PC-9 (cell line): ENCODE measurements at regions not wholly inside any gene's neighbourhood (a gene's known extent, or its start where the extent isn't known, plus 50 kb on each side); places are given as distances from the start of the nearest gene placed in this dataset.

ENCODE experiments used
- BruUV-seq: library from RNA; stranded (reverse); fragments of 400-500 nt; replicated peaks from 2 replicates; lab custom pipeline; 2021; lab: Mats Ljungman, UMichigan
- CTCF ChIA-PET: fragments of 300-600 bp; sonication (Branson Sonifier 250); formaldehyde crosslinking; loops from one replicate; lab custom pipeline; 2022; ENCODE audit warnings: antibody characterized with exemption; lab: Charles Lee
- POLR2A ChIA-PET: fragments of 300-600 bp; sonication (Branson Sonifier 250); formaldehyde crosslinking; loops from one replicate; lab custom pipeline; 2022; ENCODE audit warnings: antibody characterized with exemption; ENCODE audit not compliant: unreplicated experiment; lab: Charles Lee
- DNase-seq, 2 experiments: peaks; one replicate each; pipeline versions ENCODE4 v3.0.0 to v3.0.0-alpha.2; 2015 to 2022; ENCODE audit warnings: mixed read lengths in 1 of 2
- H2AFZ ChIP-seq: fragments of 200-600 bp; sonication (generic); 2 replicates; pipeline ENCODE4 v1.8.1; 2017; ENCODE audit warnings: antibody characterized with exemption
- H3F3A ChIP-seq: fragments of 200-600 bp; sonication (generic); 2 replicates; pipeline ENCODE4 v1.8.1; 2017; ENCODE audit warnings: antibody characterized with exemption, mild to moderate bottlenecking, low read depth; ENCODE audit not compliant: insufficient read depth
- H3K27ac ChIP-seq: fragments of 200-600 bp; sonication (generic); 2 replicates; pipeline ENCODE4 v1.6.1; 2016; ENCODE audit warnings: mixed run types
- H3K27me3 ChIP-seq: fragments of 200-600 bp; sonication (generic); 2 replicates; pipeline ENCODE4 v1.6.1; 2016; ENCODE audit warnings: low read depth, mixed run types; ENCODE audit not compliant: insufficient read depth
- H3K36me3 ChIP-seq: fragments of 200-600 bp; sonication (generic); 2 replicates; pipeline ENCODE4 v1.6.1; 2016; ENCODE audit warnings: low read depth, mixed run types
- H3K4me1 ChIP-seq: fragments of 200-600 bp; sonication (generic); replicated peaks from 2 replicates; pipeline ENCODE4 v1.6.1; 2016; ENCODE audit warnings: mixed run types; ENCODE audit not compliant: insufficient read depth
- H3K4me2 ChIP-seq: fragments of 200-600 bp; sonication (generic); 2 replicates; pipeline ENCODE4 v1.6.1; 2017; ENCODE audit warnings: mixed run types
- H3K4me3 ChIP-seq: fragments of 200-600 bp; sonication (generic); 2 replicates; pipeline ENCODE4 v1.6.1; 2016; ENCODE audit warnings: mixed run types
- H3K79me2 ChIP-seq: fragments of 200-600 bp; sonication (generic); 2 replicates; pipeline ENCODE4 v1.6.1; 2017; ENCODE audit warnings: low read depth, mixed run types
- H3K9me2 ChIP-seq: fragments of 200-600 bp; sonication (generic); 2 replicates; pipeline ENCODE4 v1.8.1; 2017; ENCODE audit warnings: mild to moderate bottlenecking; ENCODE audit not compliant: insufficient read depth
- H3K9me3 ChIP-seq: fragments of 200-600 bp; sonication (generic); 2 replicates; pipeline ENCODE4 v1.8.1; 2016; ENCODE audit warnings: low read depth; ENCODE audit not compliant: insufficient read depth
- H4K20me1 ChIP-seq: fragments of 200-600 bp; sonication (generic); 2 replicates; pipeline ENCODE4 v1.8.1; 2017; ENCODE audit not compliant: insufficient read depth
- EZH2 ChIP-seq: fragments of 200-600 bp; sonication (generic); IDR thresholded peaks from 2 replicates; pipeline ENCODE4 v1.8.0; 2017; ENCODE audit warnings: antibody characterized with exemption, low read depth
- intact Hi-C: fragments of 100-400 bp; cut with micrococcal nuclease; formaldehyde crosslinking; loops from one replicate; pipeline ENCODE4 v1.10.0; 2022; ENCODE audit not compliant: unreplicated experiment
- TF ChIP-seq, protein P1 (sequence below): fragments of 200-600 bp; sonication (generic); conservative IDR thresholded peaks from 2 replicates; pipeline ENCODE4 v1.6.1; 2017; ENCODE audit warnings: mixed run types, antibody characterized with exemption, mild to moderate bottlenecking, moderate library complexity

DNA sequence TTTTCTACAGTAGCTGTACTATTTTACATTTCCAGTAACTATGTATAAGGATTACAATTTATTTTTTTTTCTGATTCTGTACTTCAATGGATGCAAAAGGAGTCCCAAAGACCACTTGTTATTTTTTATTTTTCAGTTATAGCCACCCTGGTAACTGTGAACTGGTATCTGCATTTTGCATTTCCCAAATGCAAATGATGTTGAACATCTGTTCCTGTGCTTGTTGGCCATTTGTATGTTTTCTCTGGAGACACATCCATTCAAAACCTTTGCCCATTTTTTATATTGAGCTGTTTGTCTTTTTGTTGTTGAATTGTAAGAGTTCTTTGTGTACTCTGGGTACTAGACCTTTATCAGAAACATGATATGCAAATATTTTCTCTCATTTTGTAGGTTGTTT lies 485.6 kb downstream of the LRIG3 start:
- ChIA-PET CTCF (no interaction called here), POLR2A (no interaction called here)
- BruUV-seq = no TSS peak
- Histone ChIP-seq H3K79me2 (no peaks in the 10 kb centered on the region), H2AFZ (no peak overlapping the region), H3K9me3 (peaks cover 17% of the 10 kb centered on the region; the same call in 1 of the 2 replicates), H3F3A (no peaks in the 10 kb centered on the region), H3K4me2 (peak overlapping the region; percentile 45; the same call in 1 of the 2 replicates), H4K20me1 (no peaks in the 10 kb centered on the region), H3K27ac (peak overlapping the region; percentile 17; the same call in 1 of the 2 replicates), H3K27me3 (no peaks in the 10 kb centered on the region), H3K4me3 (no peak overlapping the region), H3K36me3 (no peaks in the 10 kb centered on the region), H3K9me2 (no peaks in the 10 kb centered on the region), H3K4me1 (peaks cover 16% of the 10 kb centered on the region)
- no peak for DNase-seq
- TF ChIP-seq, protein P1, sequence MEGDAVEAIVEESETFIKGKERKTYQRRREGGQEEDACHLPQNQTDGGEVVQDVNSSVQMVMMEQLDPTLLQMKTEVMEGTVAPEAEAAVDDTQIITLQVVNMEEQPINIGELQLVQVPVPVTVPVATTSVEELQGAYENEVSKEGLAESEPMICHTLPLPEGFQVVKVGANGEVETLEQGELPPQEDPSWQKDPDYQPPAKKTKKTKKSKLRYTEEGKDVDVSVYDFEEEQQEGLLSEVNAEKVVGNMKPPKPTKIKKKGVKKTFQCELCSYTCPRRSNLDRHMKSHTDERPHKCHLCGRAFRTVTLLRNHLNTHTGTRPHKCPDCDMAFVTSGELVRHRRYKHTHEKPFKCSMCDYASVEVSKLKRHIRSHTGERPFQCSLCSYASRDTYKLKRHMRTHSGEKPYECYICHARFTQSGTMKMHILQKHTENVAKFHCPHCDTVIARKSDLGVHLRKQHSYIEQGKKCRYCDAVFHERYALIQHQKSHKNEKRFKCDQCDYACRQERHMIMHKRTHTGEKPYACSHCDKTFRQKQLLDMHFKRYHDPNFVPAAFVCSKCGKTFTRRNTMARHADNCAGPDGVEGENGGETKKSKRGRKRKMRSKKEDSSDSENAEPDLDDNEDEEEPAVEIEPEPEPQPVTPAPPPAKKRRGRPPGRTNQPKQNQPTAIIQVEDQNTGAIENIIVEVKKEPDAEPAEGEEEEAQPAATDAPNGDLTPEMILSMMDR = no peak
- TF ChIP-seq EZH2 = no peak
- intact Hi-C loops = no loop called here

DNA sequence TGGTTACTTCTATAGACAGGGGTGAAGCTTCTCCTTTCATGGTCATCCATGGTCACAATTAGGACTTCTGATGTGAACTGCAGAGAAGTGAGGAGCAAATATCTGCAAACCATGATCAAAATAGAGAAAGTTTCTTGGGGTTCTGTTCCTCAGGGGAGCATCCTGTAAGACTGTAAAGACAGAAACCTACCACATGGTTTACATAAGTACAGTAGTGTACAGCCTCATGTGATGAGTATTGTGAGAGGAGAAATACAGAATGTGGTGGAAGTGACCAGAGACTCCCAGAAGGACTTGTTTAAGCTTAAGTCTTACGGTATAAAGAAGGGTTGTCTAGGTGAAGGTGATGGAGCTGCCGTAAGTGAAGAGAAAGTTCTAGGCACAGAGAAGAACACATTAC lies 484.7 kb downstream of the LRIG3 start:
- H2AFZ ChIP-seq = no peak overlapping the region
- peaks cover 17% of the 10 kb centered on the region; the same call in 1 of the 2 replicates for H3K9me3 ChIP-seq
- H3K79me2 ChIP-seq = no peaks in the 10 kb centered on the region
- no peak for DNase-seq
- TF ChIP-seq, protein P1 = no peak
- TF ChIP-seq EZH2 = no peak
- H3K27me3 ChIP-seq = no peaks in the 10 kb centered on the region
- H3K36me3 ChIP-seq = no peaks in the 10 kb centered on the region
- CTCF ChIA-PET = no interaction called here
- H3K4me1 ChIP-seq = peaks cover 16% of the 10 kb centered on the region
- H3F3A ChIP-seq = no peaks in the 10 kb centered on the region
- H3K9me2 ChIP-seq = no peaks in the 10 kb centered on the region
- BruUV-seq = no TSS peak
- POLR2A ChIA-PET = no interaction called here
- intact Hi-C loops = no loop called here
- H3K4me3 ChIP-seq = no peak overlapping the region
- H3K4me2 ChIP-seq = no peak overlapping the region
- no peaks in the 10 kb centered on the region for H4K20me1 ChIP-seq
- H3K27ac ChIP-seq = no peak overlapping the region

DNA sequence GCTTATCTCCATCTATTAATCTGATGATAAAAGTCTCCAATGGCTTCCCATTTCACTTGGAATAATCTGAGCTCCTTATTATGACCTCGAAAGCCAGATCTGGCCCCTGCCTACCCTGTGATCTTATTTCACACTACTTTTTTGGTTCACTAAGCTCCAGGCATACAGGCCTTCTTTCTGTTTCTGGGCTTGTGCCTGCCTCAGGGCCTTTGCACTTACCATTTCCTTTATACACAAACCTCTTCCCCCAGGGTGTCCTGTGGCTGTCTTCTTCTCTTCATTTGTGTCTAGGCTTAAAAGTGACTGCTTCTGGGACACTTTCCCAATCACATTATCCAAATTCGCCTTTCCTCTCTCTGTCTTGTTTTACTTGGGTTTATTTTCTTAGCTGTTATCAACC lies 478.8 kb downstream of the LRIG3 start:
- Histone ChIP-seq H3K9me3 (0 out of 2 replicates have a peak, but pooled peaks cover 3% of the 10 kb centered on the region), H3K4me3 (no peak overlapping the region), H3K27ac (no peak overlapping the region), H3K36me3 (no peaks in the 10 kb centered on the region), H2AFZ (no peak overlapping the region), H3K4me1 (no peaks in the 10 kb centered on the region), H3K27me3 (no peaks in the 10 kb centered on the region), H3K79me2 (no peaks in the 10 kb centered on the region), H3K4me2 (no peak overlapping the region), H4K20me1 (no peaks in the 10 kb centered on the region), H3K9me2 (no peaks in the 10 kb centered on the region), H3F3A (no peaks in the 10 kb centered on the region)
- DNase-seq = no peak
- intact Hi-C loops = no loop called here
- CTCF ChIA-PET = no interaction called here
- TF ChIP-seq, protein P1 = no peak
- no peak for TF ChIP-seq EZH2
- POLR2A ChIA-PET = no interaction called here
- no TSS peak for BruUV-seq
